HepG2 (cell line): ENCODE measurements at regions not wholly inside any gene's neighbourhood (a gene's known extent, or its start where the extent isn't known, plus 50 kb on each side); places are given as distances from the start of the nearest gene placed in this dataset.

ENCODE experiments used
- ATAC-seq: fragments of 200-7000 bp; cut with Tn5 transposase; 3 replicates; pipeline ENCODE4 v1.9.1; 2020; ENCODE audit warnings: mild to moderate bottlenecking, moderate library complexity
- BruUV-seq: library from RNA; stranded (reverse); fragments of 400-500 nt; replicated peaks from 2 replicates; lab custom pipeline; 2021; lab: Mats Ljungman, UMichigan
- CTCF ChIA-PET: fragments of 300-600 bp; formaldehyde crosslinking; extraction: SDS; loops from one replicate; lab custom pipeline; 2021; ENCODE audit warnings: low total read pairs, inconsistent platforms, low intra/inter-chr PET ratio; lab: Yijun Ruan, JAX
- POLR2A ChIA-PET: fragments of 350-600 bp; sonication (Branson Sonifier 250); formaldehyde crosslinking; loops from one replicate; lab custom pipeline; 2020; ENCODE audit warnings: antibody characterized with exemption, inconsistent platforms; lab: Yijun Ruan, JAX
- DNase-seq: peaks from one replicate; pipeline ENCODE4 v3.0.0-alpha.2; 2015; ENCODE audit warnings: low spot score
- FAIRE-seq: peaks from 3 replicates; lab custom pipeline; 2011; peaks lifted over from hg19 to GRCh38; lab: Jason Lieb, UNC
- H2AFZ ChIP-seq: one replicate; pipeline ENCODE4 v1.6.1; 2011; ENCODE audit warnings: low read length, inconsistent platforms
- H3K27ac ChIP-seq: fragments of 300-600 bp; 3 replicates; pipeline ENCODE4 v1.8.0; 2011; ENCODE audit warnings: mixed run types, mild to moderate bottlenecking, mixed read lengths, low read length, inconsistent platforms; ENCODE audit not compliant: insufficient read depth; ENCODE audit errors: extremely low read length
- H3K27me3 ChIP-seq, 2 experiments: fragments of 200-600 bp in 1 of 2; 2 replicates in 1 of 2; 3 replicates in 1 of 2; pipeline versions ENCODE4 v1.6.0 to v1.8.0; 2011; ENCODE audit warnings: low read length in 2 of 2, mild to moderate bottlenecking in 2 of 2, moderate library complexity in 2 of 2, inconsistent platforms in 1 of 2; ENCODE audit not compliant: insufficient read depth in 2 of 2, control insufficient read depth in 1 of 2
- H3K36me3 ChIP-seq, 2 experiments: fragments of 200-600 bp in 1 of 2; replicated peaks in 1 of 2; 2 replicates in 1 of 2; 3 replicates in 1 of 2; pipeline versions ENCODE4 v1.5.1 to v1.8.0; 2011; ENCODE audit warnings: low read length in 2 of 2, inconsistent platforms in 1 of 2; ENCODE audit not compliant: insufficient read depth in 2 of 2, control insufficient read depth in 1 of 2
- H3K4me1 ChIP-seq: 2 replicates; pipeline ENCODE4 v1.5.1; 2012; ENCODE audit warnings: low read length, inconsistent platforms; ENCODE audit not compliant: insufficient read depth
- H3K4me2 ChIP-seq: 2 replicates; pipeline ENCODE4 v1.6.0; 2011; ENCODE audit warnings: low read depth, low read length, inconsistent platforms
- H3K4me3 ChIP-seq, 3 experiments: fragments of 200-600 bp in 1 of 3; sonication (generic), shearing (Covaris generic) in 1 of 3; replicated peaks in 1 of 3; 2 replicates each; pipeline ENCODE4 v1.5.1; 2011 to 2016; ENCODE audit warnings: low read length in 3 of 3, inconsistent platforms in 2 of 3, low read depth in 2 of 3, mild to moderate bottlenecking in 2 of 3, control low read depth in 1 of 3, mixed read lengths in 1 of 3; ENCODE audit not compliant: insufficient read depth in 1 of 3
- H3K79me2 ChIP-seq: one replicate; pipeline ENCODE4 v1.6.1; 2011; ENCODE audit warnings: low read length, inconsistent platforms; ENCODE audit not compliant: insufficient read depth
- H3K9ac ChIP-seq: 2 replicates; pipeline ENCODE4 v1.6.0; 2011; ENCODE audit warnings: mild to moderate bottlenecking, low read depth, low read length, inconsistent platforms; ENCODE audit not compliant: insufficient read depth
- H3K9me3 ChIP-seq: 2 replicates; pipeline ENCODE4 v1.5.1; 2012; ENCODE audit warnings: mild to moderate bottlenecking, low read length
- H4K20me1 ChIP-seq: 2 replicates; pipeline ENCODE4 v1.6.0; 2011; ENCODE audit warnings: inconsistent platforms, mild to moderate bottlenecking, low read length, moderate library complexity; ENCODE audit not compliant: insufficient read depth
- CTCF ChIP-seq: sonication (generic); formaldehyde crosslinking; IDR thresholded peaks from 2 replicates; pipeline ENCODE4 v1.5.0; 2020; ENCODE audit warnings: mild to moderate bottlenecking, missing genetic modification reagents, moderate library complexity
- KDM2A ChIP-seq: sonication (generic); formaldehyde crosslinking; IDR thresholded peaks from 2 replicates; pipeline ENCODE4 v1.4.0; 2020; ENCODE audit warnings: low read depth, missing genetic modification reagents, borderline replicate concordance
- MTF1 ChIP-seq: sonication (generic); formaldehyde crosslinking; IDR thresholded peaks from 2 replicates; pipeline ENCODE4 v1.5.0; 2020; ENCODE audit warnings: missing genetic modification reagents
- MTF2 ChIP-seq: sonication (generic); formaldehyde crosslinking; IDR thresholded peaks from 2 replicates; pipeline ENCODE4 v1.5.0; 2020; ENCODE audit warnings: missing genetic modification reagents, borderline replicate concordance
- PRPF4 ChIP-seq: fragments of 200-400 bp; formaldehyde crosslinking; IDR thresholded peaks from 2 replicates; pipeline ENCODE4 v1.6.1; 2016; ENCODE audit warnings: low read length, low read depth; ENCODE audit not compliant: poor library complexity, severe bottlenecking
- RFX5 ChIP-seq: IDR thresholded peaks from 2 replicates; pipeline ENCODE4 v1.6.1; 2011; ENCODE audit warnings: low read depth, low read length, improper control_type of control experiment
- THAP8 ChIP-seq: sonication (generic); formaldehyde crosslinking; IDR thresholded peaks from 2 replicates; pipeline ENCODE4 v1.5.1; 2020; ENCODE audit warnings: missing genetic modification reagents, mild to moderate bottlenecking, borderline replicate concordance
- ZNF331 ChIP-seq: sonication (generic); formaldehyde crosslinking; IDR thresholded peaks from 2 replicates; pipeline ENCODE4 v1.4.0; 2020; ENCODE audit warnings: missing genetic modification reagents
- WGBS: methylation state at CpG from one replicate; pipeline ENCODE4 v1.1.6; 2017; ENCODE audit warnings: low lambda C conversion rate; 5-methylcytosine and 5-hydroxymethylcytosine counted together
- in situ Hi-C: cut with HindIII; loops from 2 replicates; pipeline ENCODE4 v1.10.0; 2017; ENCODE audit warnings: low pct_unique_long_range_greater_than_20kb; ENCODE audit not compliant: extremely low pct_ligation_motif_present
- intact Hi-C: fragments of 100-400 bp; cut with micrococcal nuclease; formaldehyde crosslinking; loops from one replicate; pipeline ENCODE4 v1.10.0; 2022; ENCODE audit not compliant: unreplicated experiment
- TF ChIP-seq, protein P1 (sequence below): sonication (generic); formaldehyde crosslinking; conservative IDR thresholded peaks from 2 replicates; pipeline ENCODE4 v1.4.0; 2020; ENCODE audit warnings: mild to moderate bottlenecking, missing genetic modification reagents, moderate library complexity
- TF ChIP-seq, protein P2 (sequence below): sonication (generic); formaldehyde crosslinking; IDR thresholded peaks from 2 replicates; pipeline ENCODE4 v1.8.0; 2022; ENCODE audit warnings: missing genetic modification reagents, mild to moderate bottlenecking, borderline replicate concordance

DNA sequence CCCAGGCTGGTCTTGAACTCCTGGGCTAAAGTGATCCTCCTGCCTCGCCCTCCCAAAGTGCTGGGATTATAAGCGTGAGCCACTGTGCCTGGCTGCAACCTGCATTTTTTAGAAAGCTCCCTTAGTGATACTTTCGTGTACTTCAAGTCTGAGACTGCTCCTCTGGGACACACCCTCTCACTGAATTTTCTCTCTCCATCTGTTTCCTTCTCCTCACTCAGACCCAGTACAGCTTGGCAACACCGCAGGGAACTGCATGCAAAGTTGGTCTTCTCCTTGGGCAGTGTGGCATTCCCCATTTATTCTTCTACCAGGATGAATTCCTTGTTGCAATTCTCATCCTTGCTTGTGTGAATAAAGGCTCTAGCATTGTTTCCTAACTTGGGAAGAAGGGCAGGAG, 175.9 kb downstream of the LPIN1 start:
- no peaks in the 10 kb centered on the region for H3K9me3 ChIP-seq

More for the DNA sequence above, 175.9 kb downstream of the LPIN1 start:
- POLR2A ChIA-PET: no interaction called here
- no peak for ATAC-seq
- no peak overlapping the region for H2AFZ ChIP-seq
- H3K36me3 ChIP-seq: no peaks in the 10 kb centered on the region
- no peaks in the 10 kb centered on the region for H4K20me1 ChIP-seq
- CTCF ChIA-PET: no interaction called here
- in situ Hi-C loops: no loop called here
- peaks cover 12% of the 10 kb centered on the region for H3K4me1 ChIP-seq
- H3K79me2 ChIP-seq: no peaks in the 10 kb centered on the region
- no peak overlapping the region for H3K27ac ChIP-seq
- TF ChIP-seq MTF1 (no peak), ZNF331 (CRISPR knock-in tag) (no peak), KDM2A (CRISPR knock-in tag) (no peak), MTF2 (CRISPR knock-in tag) (no peak), CTCF (CRISPR knock-in tag) (no peak), PRPF4 (no peak), RFX5 (no peak), THAP8 (CRISPR knock-in tag) (no peak)
- TF ChIP-seq, protein P1, sequence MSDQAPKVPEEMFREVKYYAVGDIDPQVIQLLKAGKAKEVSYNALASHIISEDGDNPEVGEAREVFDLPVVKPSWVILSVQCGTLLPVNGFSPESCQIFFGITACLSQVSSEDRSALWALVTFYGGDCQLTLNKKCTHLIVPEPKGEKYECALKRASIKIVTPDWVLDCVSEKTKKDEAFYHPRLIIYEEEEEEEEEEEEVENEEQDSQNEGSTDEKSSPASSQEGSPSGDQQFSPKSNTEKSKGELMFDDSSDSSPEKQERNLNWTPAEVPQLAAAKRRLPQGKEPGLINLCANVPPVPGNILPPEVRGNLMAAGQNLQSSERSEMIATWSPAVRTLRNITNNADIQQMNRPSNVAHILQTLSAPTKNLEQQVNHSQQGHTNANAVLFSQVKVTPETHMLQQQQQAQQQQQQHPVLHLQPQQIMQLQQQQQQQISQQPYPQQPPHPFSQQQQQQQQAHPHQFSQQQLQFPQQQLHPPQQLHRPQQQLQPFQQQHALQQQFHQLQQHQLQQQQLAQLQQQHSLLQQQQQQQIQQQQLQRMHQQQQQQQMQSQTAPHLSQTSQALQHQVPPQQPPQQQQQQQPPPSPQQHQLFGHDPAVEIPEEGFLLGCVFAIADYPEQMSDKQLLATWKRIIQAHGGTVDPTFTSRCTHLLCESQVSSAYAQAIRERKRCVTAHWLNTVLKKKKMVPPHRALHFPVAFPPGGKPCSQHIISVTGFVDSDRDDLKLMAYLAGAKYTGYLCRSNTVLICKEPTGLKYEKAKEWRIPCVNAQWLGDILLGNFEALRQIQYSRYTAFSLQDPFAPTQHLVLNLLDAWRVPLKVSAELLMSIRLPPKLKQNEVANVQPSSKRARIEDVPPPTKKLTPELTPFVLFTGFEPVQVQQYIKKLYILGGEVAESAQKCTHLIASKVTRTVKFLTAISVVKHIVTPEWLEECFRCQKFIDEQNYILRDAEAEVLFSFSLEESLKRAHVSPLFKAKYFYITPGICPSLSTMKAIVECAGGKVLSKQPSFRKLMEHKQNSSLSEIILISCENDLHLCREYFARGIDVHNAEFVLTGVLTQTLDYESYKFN (CRISPR knock-in tag): no peak
- TF ChIP-seq, protein P2, sequence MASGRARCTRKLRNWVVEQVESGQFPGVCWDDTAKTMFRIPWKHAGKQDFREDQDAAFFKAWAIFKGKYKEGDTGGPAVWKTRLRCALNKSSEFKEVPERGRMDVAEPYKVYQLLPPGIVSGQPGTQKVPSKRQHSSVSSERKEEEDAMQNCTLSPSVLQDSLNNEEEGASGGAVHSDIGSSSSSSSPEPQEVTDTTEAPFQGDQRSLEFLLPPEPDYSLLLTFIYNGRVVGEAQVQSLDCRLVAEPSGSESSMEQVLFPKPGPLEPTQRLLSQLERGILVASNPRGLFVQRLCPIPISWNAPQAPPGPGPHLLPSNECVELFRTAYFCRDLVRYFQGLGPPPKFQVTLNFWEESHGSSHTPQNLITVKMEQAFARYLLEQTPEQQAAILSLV (CRISPR knock-in tag): no peak
- no peaks in the 10 kb centered on the region; a peak in 2 of 5 replicates for H3K27me3 ChIP-seq
- FAIRE-seq: no peak
- 21% methylated on average over 4 of the region's 4 CpGs for WGBS
- no peak overlapping the region for H3K4me3 ChIP-seq
- H3K9ac ChIP-seq: no peak overlapping the region
- intact Hi-C loops: no loop called here
- no TSS peak for BruUV-seq
- H3K4me2 ChIP-seq: no peak overlapping the region
- DNase-seq: no peak
